22Rv1 (cell line): ENCODE measurements at regions not wholly inside any gene's neighbourhood (a gene's known extent, or its start where the extent isn't known, plus 50 kb on each side); places are given as distances from the start of the nearest gene placed in this dataset.

Experiments used
- CTCF ChIP-seq: fragments of 450-650 bp; IDR thresholded peaks from 2 replicates; pipeline ENCODE4 v1.5.1; 2017; ENCODE audit warnings: mild to moderate bottlenecking
- ZFX ChIP-seq: fragments of 450-650 bp; IDR thresholded peaks from 2 replicates; pipeline ENCODE4 v1.6.1; 2017; ENCODE audit warnings: antibody characterized with exemption, borderline replicate concordance

- TF ChIP-seq CTCF (no peak), ZFX (no peak)
Measured at GRCh38 chr5:147174671-147175265, 60.1 kb upstream of the STK32A start.
